Caco-2 (cell line): ENCODE measurements at regions not wholly inside any gene's neighbourhood (a gene's known extent, or its start where the extent isn't known, plus 50 kb on each side); places are given as distances from the start of the nearest gene placed in this dataset.
"Not testable (repeated sequence)": the region's sequence is repeated elsewhere in the genome, so short reads cannot be mapped to it uniquely, and the experiment has no call there.

Experiments used
- BruUV-seq: library from RNA; stranded (reverse); fragments of 400-500 nt; replicated peaks from 2 replicates; lab custom pipeline; 2021; lab: Mats Ljungman, UMichigan
- CTCF ChIA-PET: fragments of 300-600 bp; sonication (Branson Sonifier 250); formaldehyde crosslinking; loops from one replicate; lab custom pipeline; 2022; ENCODE audit warnings: antibody characterized with exemption; lab: Charles Lee
- POLR2A ChIA-PET: fragments of 300-600 bp; sonication (Branson Sonifier 250); formaldehyde crosslinking; loops from one replicate; lab custom pipeline; 2022; ENCODE audit warnings: antibody characterized with exemption; lab: Charles Lee
- DNase-seq, 2 experiments: peaks; one replicate each; pipeline versions ENCODE4 v3.0.0 to v3.0.0-alpha.2; 2020 to 2022
- H3K27me3 ChIP-seq: replicated peaks from 2 replicates; pipeline ENCODE4 v1.6.0; 2011; ENCODE audit warnings: low read length; ENCODE audit not compliant: control insufficient read depth, insufficient read depth
- H3K36me3 ChIP-seq: 2 replicates; pipeline ENCODE4 v1.5.1; 2011; ENCODE audit warnings: low read length; ENCODE audit not compliant: control insufficient read depth, insufficient read depth
- H3K4me1 ChIP-seq: fragments of 250-450 bp; sonication (Bioruptor Pico); 2 replicates; pipeline ENCODE4 v1.5.1; 2020; ENCODE audit warnings: mild to moderate bottlenecking
- H3K4me3 ChIP-seq: 2 replicates; pipeline ENCODE4 v1.5.1; 2011; ENCODE audit warnings: low read depth, mild to moderate bottlenecking, control low read depth, low read length
- H3K9me3 ChIP-seq: fragments of 250-450 bp; sonication (Bioruptor Pico); 2 replicates; pipeline ENCODE4 v1.5.1; 2020; ENCODE audit warnings: mild to moderate bottlenecking, moderate library complexity
- H3K27ac Mint-ChIP-seq: one replicate; pipeline ENCODE4 v1.8.0; 2022; ENCODE audit warnings: mixed read lengths; ENCODE audit not compliant: unreplicated experiment
- H3K27me3 Mint-ChIP-seq: one replicate; pipeline ENCODE4 v1.8.0; 2022; ENCODE audit warnings: mixed read lengths; ENCODE audit not compliant: insufficient read depth, unreplicated experiment
- H3K36me3 Mint-ChIP-seq: one replicate; pipeline ENCODE4 v1.8.0; 2022; ENCODE audit warnings: mild to moderate bottlenecking, mixed read lengths; ENCODE audit not compliant: insufficient read depth, unreplicated experiment
- H3K4me1 Mint-ChIP-seq: one replicate; pipeline ENCODE4 v1.8.0; 2022; ENCODE audit warnings: low read depth, mixed read lengths; ENCODE audit not compliant: unreplicated experiment
- H3K4me3 Mint-ChIP-seq: one replicate; pipeline ENCODE4 v1.8.0; 2022; ENCODE audit warnings: mild to moderate bottlenecking, moderate library complexity, mixed read lengths; ENCODE audit not compliant: unreplicated experiment
- H3K9me3 Mint-ChIP-seq: one replicate; pipeline ENCODE4 v1.8.0; 2022; ENCODE audit warnings: mixed read lengths; ENCODE audit not compliant: unreplicated experiment
- CTCF ChIP-seq, 2 experiments: fragments of 200-600 bp in 1 of 2; IDR thresholded peaks; 1 replicate in 1 of 2; 2 replicates in 1 of 2; pipeline versions ENCODE4 v1.5.1 to v1.8.0; 2011 to 2022; ENCODE audit warnings: antibody characterized with exemption in 1 of 2, control low read depth in 1 of 2, inconsistent platforms in 1 of 2, low read depth in 1 of 2, low read length in 1 of 2, mild to moderate bottlenecking in 1 of 2, moderate library complexity in 1 of 2; ENCODE audit not compliant: insufficient read depth in 1 of 2, severe bottlenecking in 1 of 2, unreplicated experiment in 1 of 2
- intact Hi-C: fragments of 100-400 bp; cut with micrococcal nuclease; formaldehyde crosslinking; loops from one replicate; pipeline ENCODE4 v1.10.0; 2022; ENCODE audit not compliant: unreplicated experiment

DNA sequence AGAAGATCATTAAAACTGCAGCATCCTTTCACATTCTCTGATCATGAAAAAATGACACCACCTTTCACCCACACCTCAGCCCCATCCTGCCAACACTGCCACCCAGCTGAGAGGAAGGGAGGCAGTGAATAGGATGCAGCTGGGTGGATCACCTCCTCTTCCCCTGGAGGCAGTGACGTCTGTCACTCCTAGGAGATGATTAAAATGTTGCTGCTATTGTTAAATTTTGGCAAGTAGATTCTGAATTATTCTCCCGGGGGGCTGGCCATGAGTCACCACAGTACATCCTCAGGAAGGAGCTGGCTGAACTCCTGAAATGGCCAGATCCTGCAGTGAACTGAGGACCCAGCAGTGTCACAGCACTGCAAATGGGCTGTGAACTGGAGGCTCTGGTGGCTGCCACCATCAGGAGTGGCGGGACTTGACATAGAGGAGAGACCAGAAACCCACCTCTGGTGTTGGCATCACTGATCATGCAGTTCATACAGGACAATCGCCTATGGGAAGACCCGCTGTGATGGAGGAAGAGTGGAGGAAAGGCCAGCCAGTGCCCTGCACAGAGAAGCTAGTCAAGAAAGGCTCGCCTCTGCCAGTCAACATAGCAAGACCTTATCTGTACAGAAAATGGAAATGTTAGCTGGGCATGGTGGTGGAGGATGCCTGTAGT, 199.1 kb downstream of the FAM43A start:
- ChIA-PET CTCF (interaction anchor here (0.7 kb wide), 1 partner anchor 24 kb away, joined by 3 read pairs; no protein-coding TSS in a partner anchor), POLR2A (no interaction called here)
- Histone ChIP-seq H3K27me3 (no peaks in the 10 kb centered on the region), H3K4me3 (no peak overlapping the region), H3K36me3 (no peaks in the 10 kb centered on the region), H3K9me3 (no peaks in the 10 kb centered on the region), H3K4me1 (no peaks in the 10 kb centered on the region)
- intact Hi-C loops: no loop called here
- BruUV-seq: no TSS peak
- no peak for DNase-seq
- Mint-ChIP-seq H3K4me3 (no peak overlapping the region), H3K4me1 (no peaks in the 10 kb centered on the region), H3K9me3 (peaks cover 15% of the 10 kb centered on the region), H3K27ac (no peak overlapping the region), H3K27me3 (no peaks in the 10 kb centered on the region), H3K36me3 (no peaks in the 10 kb centered on the region)
- no peak for TF ChIP-seq CTCF (IDR thresholded peaks at IDR 0.05; ENCODE audit: insufficient read depth in 1 of 2, low read depth in 1 of 2, low read length in 1 of 2, severe bottlenecking in 1 of 2, unreplicated experiment in 1 of 2)

DNA sequence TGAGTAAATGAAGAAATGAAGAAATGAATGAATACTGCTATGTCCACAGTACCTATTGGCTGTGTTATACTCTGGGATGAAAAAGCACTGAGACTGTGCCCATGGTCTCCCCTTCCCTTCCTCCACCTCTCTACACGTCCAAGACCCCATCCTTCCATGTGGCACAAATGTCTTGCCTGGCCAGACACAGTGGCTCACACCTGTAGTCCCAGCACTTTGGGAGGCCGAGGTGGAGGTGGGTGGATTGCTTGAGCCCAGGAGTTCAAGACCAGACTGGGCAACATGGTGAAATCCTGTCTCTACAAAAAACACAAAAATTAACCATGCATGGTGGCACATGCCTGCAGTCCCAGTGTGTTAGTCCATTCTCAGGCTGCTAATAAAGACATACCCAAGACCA, 200.1 kb downstream of the FAM43A start:
- intact Hi-C loops: no loop called here
- H3K4me1 Mint-ChIP-seq: no peaks in the 10 kb centered on the region
- no peak for TF ChIP-seq CTCF (IDR thresholded peaks at IDR 0.05; ENCODE audit: insufficient read depth in 1 of 2, low read depth in 1 of 2, low read length in 1 of 2, severe bottlenecking in 1 of 2, unreplicated experiment in 1 of 2)
- Histone ChIP-seq H3K4me1 (no peaks in the 10 kb centered on the region), H3K4me3 (no peak overlapping the region), H3K27me3 (no peaks in the 10 kb centered on the region), H3K36me3 (no peaks in the 10 kb centered on the region), H3K9me3 (no peaks in the 10 kb centered on the region)
- H3K36me3 Mint-ChIP-seq: no peaks in the 10 kb centered on the region
- BruUV-seq: no TSS peak
- H3K9me3 Mint-ChIP-seq: peaks cover 15% of the 10 kb centered on the region
- H3K27ac Mint-ChIP-seq: no peak overlapping the region
- no peak overlapping the region for H3K4me3 Mint-ChIP-seq
- CTCF ChIA-PET: no interaction called here
- H3K27me3 Mint-ChIP-seq: no peaks in the 10 kb centered on the region
- no peak for DNase-seq
- POLR2A ChIA-PET: no interaction called here

GRCh38 chr3:194886836-194887235, 201.2 kb downstream of the FAM43A start:
- Histone ChIP-seq H3K4me3 (no peak overlapping the region), H3K9me3 (no peaks in the 10 kb centered on the region), H3K4me1 (no peaks in the 10 kb centered on the region), H3K36me3 (no peaks in the 10 kb centered on the region), H3K27me3 (no peaks in the 10 kb centered on the region)
- ChIA-PET CTCF (no interaction called here), POLR2A (no interaction called here)
- DNase-seq: no peak
- TF ChIP-seq CTCF (IDR thresholded peaks at IDR 0.05; ENCODE audit: insufficient read depth in 1 of 2, low read depth in 1 of 2, low read length in 1 of 2, severe bottlenecking in 1 of 2, unreplicated experiment in 1 of 2): no peak
- Mint-ChIP-seq H3K9me3 (peaks cover 15% of the 10 kb centered on the region), H3K27ac (no peak overlapping the region), H3K36me3 (no peaks in the 10 kb centered on the region), H3K4me1 (no peaks in the 10 kb centered on the region), H3K4me3 (no peak overlapping the region), H3K27me3 (no peaks in the 10 kb centered on the region)
- BruUV-seq: no TSS peak
- intact Hi-C loops: no loop called here

GRCh38 chr3:194888062-194888461, 202.4 kb downstream of the FAM43A start:
- H3K27ac Mint-ChIP-seq, intact Hi-C loops, POLR2A ChIA-PET, H3K4me3 ChIP-seq, H3K4me1 Mint-ChIP-seq, H3K4me1 ChIP-seq, H3K27me3 Mint-ChIP-seq, H3K27me3 ChIP-seq, H3K36me3 Mint-ChIP-seq, DNase-seq, H3K9me3 ChIP-seq, BruUV-seq, H3K36me3 ChIP-seq, H3K4me3 Mint-ChIP-seq, CTCF ChIA-PET: not testable (repeated sequence)
- H3K9me3 Mint-ChIP-seq: peaks cover 13% of the 10 kb centered on the region
